WI38 (cell line): ENCODE measurements at regions not wholly inside any gene's neighbourhood (a gene's known extent, or its start where the extent isn't known, plus 50 kb on each side); places are given as distances from the start of the nearest gene placed in this dataset.

Experiments used
- H3K4me3 ChIP-seq: 2 replicates; pipeline ENCODE4 v1.5.1; 2011; ENCODE audit warnings: low read depth, mild to moderate bottlenecking, control low read depth, low read length
- TF ChIP-seq, protein P1 (sequence below): IDR thresholded peaks from 2 replicates; pipeline ENCODE4 v1.5.1; 2012; ENCODE audit warnings: low read depth, mild to moderate bottlenecking, control low read depth, low read length

DNA sequence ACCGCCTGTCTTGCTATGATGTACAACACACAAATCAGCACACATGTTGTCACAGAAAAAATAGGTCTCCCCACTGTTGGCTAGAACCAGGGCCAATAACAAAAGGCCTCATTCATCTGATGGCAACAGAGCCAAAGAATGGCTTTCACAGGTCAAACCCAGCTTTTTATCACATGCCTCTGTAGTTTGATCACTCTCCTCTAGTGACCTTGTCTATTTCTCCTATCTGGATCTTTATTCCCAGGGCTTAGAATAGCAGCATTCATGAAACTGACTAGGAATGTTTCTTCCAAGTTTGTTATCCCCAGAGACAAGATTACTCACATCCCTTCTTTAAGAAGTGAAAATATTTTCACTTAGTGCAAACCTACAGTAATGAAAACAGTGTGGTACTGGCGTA lies 285.8 kb upstream of the GYPC start:
- TF ChIP-seq, protein P1, sequence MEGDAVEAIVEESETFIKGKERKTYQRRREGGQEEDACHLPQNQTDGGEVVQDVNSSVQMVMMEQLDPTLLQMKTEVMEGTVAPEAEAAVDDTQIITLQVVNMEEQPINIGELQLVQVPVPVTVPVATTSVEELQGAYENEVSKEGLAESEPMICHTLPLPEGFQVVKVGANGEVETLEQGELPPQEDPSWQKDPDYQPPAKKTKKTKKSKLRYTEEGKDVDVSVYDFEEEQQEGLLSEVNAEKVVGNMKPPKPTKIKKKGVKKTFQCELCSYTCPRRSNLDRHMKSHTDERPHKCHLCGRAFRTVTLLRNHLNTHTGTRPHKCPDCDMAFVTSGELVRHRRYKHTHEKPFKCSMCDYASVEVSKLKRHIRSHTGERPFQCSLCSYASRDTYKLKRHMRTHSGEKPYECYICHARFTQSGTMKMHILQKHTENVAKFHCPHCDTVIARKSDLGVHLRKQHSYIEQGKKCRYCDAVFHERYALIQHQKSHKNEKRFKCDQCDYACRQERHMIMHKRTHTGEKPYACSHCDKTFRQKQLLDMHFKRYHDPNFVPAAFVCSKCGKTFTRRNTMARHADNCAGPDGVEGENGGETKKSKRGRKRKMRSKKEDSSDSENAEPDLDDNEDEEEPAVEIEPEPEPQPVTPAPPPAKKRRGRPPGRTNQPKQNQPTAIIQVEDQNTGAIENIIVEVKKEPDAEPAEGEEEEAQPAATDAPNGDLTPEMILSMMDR, result no peak
- H3K4me3 ChIP-seq, result no peak overlapping the region

DNA sequence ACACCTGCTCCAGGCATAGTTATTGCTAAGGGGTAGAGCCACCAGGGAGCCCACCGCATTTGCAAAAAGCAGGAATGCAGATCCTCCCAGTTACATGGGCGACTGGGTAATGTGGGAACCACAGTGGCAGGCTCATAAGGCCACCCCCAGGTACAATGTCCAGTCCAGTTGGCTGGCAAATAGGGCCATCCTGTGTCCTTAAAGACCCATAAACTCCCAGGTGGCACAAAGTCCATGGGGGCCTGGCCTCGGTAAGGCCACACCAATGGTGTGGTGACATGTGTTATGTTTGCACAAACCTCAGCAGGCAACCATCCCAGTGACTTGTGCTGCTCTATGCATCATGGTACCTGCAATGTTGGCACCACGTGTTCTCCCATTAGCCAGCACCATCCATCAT lies 283.6 kb upstream of the GYPC start:
- TF ChIP-seq, protein P1, result no peak
- H3K4me3 ChIP-seq, result no peak overlapping the region

DNA sequence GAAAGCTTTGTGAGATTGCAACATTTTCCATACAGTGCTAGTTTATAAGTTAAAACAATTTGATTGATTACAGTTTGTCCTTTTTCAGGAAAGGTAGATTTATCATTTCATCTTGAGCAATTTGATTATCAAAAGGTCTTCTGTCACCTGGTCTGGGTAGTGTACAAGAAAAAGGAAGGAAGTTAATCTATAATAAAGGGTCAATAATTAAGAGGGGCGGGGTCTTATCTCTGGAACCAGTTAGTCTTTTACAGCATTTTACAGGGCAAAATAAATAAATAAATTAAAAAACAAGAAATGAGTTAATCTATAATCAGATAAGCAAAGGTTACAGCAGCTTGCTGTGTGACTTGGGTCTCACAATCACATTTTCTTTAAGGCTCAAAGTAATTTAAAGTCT lies 277.8 kb upstream of the GYPC start:
- TF ChIP-seq, protein P1, result no peak

DNA sequence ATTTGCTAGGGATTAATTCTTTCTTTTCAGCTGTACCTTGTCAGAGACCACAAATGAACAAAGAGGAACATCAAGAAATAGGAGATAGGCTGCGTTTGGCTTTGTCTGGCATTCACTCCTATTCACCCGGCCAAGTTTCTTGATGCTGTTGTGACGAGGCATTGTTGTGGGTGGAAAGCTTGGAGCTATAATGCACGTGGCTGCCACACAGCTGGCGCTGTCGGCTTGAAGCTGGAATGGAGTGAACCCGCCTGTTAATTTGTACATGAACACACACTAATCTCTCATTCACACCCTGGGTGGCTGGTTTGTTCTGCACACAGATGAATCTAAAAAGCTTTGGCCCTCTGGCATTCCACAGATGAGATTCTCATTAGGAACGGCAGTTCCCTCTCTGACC lies 274.9 kb upstream of the GYPC start:
- TF ChIP-seq, protein P1, result no peak
- no peak overlapping the region for H3K4me3 ChIP-seq

More for the DNA sequence above, 277.8 kb upstream of the GYPC start:
- H3K4me3 ChIP-seq, result no peak overlapping the region

DNA sequence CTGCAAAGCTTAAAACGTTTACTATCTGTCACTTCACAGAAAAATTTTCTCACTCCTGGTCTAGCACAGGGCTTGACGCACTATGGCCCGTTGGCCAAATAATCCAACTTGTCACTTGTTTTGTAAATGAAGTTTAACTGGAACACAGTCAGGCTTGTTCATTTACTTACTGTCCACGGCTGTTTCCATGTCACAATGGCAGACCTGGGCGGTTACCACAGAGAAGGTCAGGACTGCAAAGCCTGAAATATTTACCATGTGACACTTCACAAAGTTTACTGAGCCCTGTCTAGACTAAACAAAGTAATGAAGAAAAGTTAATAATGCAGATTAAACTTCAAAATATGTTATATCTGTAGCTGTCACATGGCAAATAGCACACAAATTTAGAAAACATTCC lies 273.0 kb upstream of the GYPC start:
- TF ChIP-seq, protein P1, result no peak
- no peak overlapping the region for H3K4me3 ChIP-seq

DNA sequence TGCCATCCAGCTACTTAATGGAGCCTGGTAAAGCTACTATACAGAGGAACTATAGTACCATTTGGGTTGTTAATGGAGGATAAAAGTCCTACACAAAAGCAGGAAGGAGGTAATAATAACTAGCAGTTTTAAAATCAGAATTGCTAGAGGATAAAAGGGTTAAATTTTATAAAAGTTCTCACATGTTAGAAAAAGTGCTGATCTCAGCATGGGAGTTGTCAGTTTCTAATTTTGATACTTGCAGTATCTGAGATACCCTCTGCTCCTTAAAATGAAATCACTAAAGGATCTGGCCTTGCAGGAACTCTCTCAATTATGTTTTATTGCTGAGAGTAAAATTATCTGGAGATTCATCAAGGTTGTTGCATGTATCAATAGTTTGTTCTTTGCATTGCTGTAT lies 272.2 kb upstream of the GYPC start:
- no peak overlapping the region for H3K4me3 ChIP-seq
- TF ChIP-seq, protein P1, result no peak

DNA sequence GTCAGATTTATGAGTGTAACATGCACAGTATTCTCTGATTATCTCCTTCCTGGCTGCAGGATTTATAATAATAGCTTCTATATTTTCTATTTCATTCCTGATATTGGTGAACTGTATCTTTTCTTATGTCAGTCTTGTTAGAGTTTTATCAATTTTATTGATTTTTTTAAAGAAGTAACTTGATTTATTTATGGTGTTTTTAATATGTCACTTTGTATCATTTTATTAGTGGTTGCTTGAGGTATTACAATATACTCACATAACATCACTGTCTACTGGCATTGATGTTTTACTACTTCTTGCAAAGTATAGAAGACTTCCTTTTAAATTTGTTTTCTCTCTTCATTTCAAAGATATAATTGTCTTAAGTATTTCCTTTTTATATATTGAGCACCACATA lies 270.5 kb upstream of the GYPC start:
- H3K4me3 ChIP-seq, result no peak overlapping the region
- TF ChIP-seq, protein P1, result no peak
